ENCODE measurements at regions not wholly inside any gene's neighbourhood (a gene's known extent, or its start where the extent isn't known, plus 50 kb on each side); places are given as distances from the start of the nearest gene placed in this dataset.

DNA sequence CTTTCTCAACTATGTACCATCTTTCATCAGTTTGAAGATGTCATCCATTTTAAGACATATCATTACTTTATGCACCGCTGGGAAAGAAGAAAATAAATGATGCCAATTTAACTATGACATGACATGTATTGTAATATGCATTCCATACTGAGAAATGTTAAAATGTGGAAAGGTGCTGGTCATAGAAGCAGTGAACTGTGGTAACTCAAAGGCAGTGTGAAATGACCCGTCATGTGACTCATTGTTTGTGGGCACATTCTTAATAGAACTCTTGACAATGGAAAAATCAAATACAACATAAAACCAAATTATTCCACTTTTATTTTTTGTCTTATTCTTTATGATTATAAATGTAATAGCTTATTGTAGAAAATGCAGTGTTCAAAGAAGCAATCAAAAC, 455.0 kb upstream of the ST6GAL2 start:
- Histone ChIP-seq H3K4me3 (replicated peaks in 1 of 3; ENCODE audit: low read depth in 2 of 3, low read length in 3 of 3) (no peak overlapping the region), H4K20me1 (ENCODE audit: insufficient read depth, low read length) (no peaks in the 10 kb centered on the region), H3K4me1 (ENCODE audit: control insufficient read depth in 1 of 2, insufficient read depth in 2 of 2, low read length in 2 of 2) (no peaks in the 10 kb centered on the region), H3K9ac (ENCODE audit: insufficient read depth, low read length, poor library complexity, severe bottlenecking) (no peak overlapping the region), H3K4me2 (replicated peaks; ENCODE audit: extremely low read depth, low read length, poor library complexity, severe bottlenecking) (no peak overlapping the region), H3K9me3 (replicated peaks in 1 of 2; ENCODE audit: control insufficient read depth in 1 of 2, insufficient read depth in 1 of 2, low read length in 2 of 2) (peaks cover 3 to 14% of the 10 kb centered on the region in 2 donors), H3K27me3 (ENCODE audit: control insufficient read depth in 2 of 2, insufficient read depth in 2 of 2, low read length in 2 of 2) (no peaks in the 10 kb centered on the region), H3K79me2 (ENCODE audit: insufficient read depth, low read length) (no peaks in the 10 kb centered on the region), H3K27ac (ENCODE audit: low read depth in 1 of 2, low read length in 2 of 2) (no peak overlapping the region), H2AFZ (ENCODE audit: insufficient read depth, low read depth, low read length, poor library complexity, severe bottlenecking) (no peak overlapping the region), H3K36me3 (replicated peaks in 1 of 2; ENCODE audit: control insufficient read depth in 1 of 2, insufficient read depth in 2 of 2, low read length in 2 of 2) (no peaks in the 10 kb centered on the region)
- H3K9me3 Mint-ChIP-seq: peaks cover 0 to 13% (median 6%) of the 10 kb centered on the region in 7 donors
- intact Hi-C loops (cut with micrococcal nuclease): no loop called here
- H3K27ac Mint-ChIP-seq: no peak overlapping the region
- no peaks in the 10 kb centered on the region for H3K36me3 Mint-ChIP-seq
- no peak for DNase-seq
- no CpG with 5 or more reads among the region's 2 CpGs for whole genome bisulfite sequencing (ENCODE audit: insufficient coverage)
- H3K27me3 Mint-ChIP-seq (ENCODE audit: low read depth in 3 of 3): no peaks in the 10 kb centered on the region
- no peak for TF ChIP-seq CTCF (IDR thresholded peaks at IDR 0.05)
- no peaks in the 10 kb centered on the region for H3K4me1 Mint-ChIP-seq
- H3K4me3 Mint-ChIP-seq: no peak overlapping the region

DNA sequence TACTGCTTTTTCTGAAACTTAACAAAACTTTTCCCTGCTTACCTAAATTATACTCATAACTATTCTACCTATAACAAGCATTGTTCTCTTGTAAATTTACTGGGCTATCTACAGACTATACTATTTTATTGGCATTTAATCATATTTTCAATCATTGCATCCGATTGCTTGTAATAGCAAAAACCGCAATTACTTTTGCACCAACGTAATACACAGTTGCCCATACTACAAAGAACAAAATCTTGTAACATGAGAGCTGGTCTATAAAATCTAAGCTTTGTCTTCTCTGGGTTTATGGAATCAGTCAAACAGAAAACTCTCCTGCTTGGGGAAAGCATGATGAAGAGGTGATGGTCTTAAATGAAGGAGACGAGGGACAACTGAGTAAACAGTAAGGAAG, 463.4 kb upstream of the ST6GAL2 start:
- no CpG with 5 or more reads among the region's 4 CpGs for WGBS (ENCODE audit: insufficient coverage)
- no peak overlapping the region for H2AFZ ChIP-seq (ENCODE audit: insufficient read depth, low read depth, low read length, poor library complexity, severe bottlenecking)
- H3K9me3 Mint-ChIP-seq: peaks cover 2 to 15% (median 12%) of the 10 kb centered on the region in 7 donors
- H3K4me1 Mint-ChIP-seq: no peaks in the 10 kb centered on the region
- no peaks in the 10 kb centered on the region for H4K20me1 ChIP-seq (ENCODE audit: insufficient read depth, low read length)
- peaks cover 5 to 9% of the 10 kb centered on the region in 2 donors for H3K9me3 ChIP-seq (replicated peaks in 1 of 2; ENCODE audit: control insufficient read depth in 1 of 2, insufficient read depth in 1 of 2, low read length in 2 of 2)
- no peaks in the 10 kb centered on the region for H3K27me3 ChIP-seq (ENCODE audit: control insufficient read depth in 2 of 2, insufficient read depth in 2 of 2, low read length in 2 of 2)
- H3K4me2 ChIP-seq (replicated peaks; ENCODE audit: extremely low read depth, low read length, poor library complexity, severe bottlenecking): no peak overlapping the region
- no peak overlapping the region for H3K27ac ChIP-seq (ENCODE audit: low read depth in 1 of 2, low read length in 2 of 2)
- intact Hi-C loops (cut with micrococcal nuclease): no loop called here
- DNase-seq: no peak
- TF ChIP-seq CTCF (IDR thresholded peaks at IDR 0.05): no peak
- peaks cover 0 to 2% (median 0%) of the 10 kb centered on the region in 3 donors for H3K27me3 Mint-ChIP-seq (ENCODE audit: low read depth in 3 of 3)
- no peak overlapping the region for H3K4me3 ChIP-seq (replicated peaks in 1 of 3; ENCODE audit: low read depth in 2 of 3, low read length in 3 of 3)
- H3K4me1 ChIP-seq (ENCODE audit: control insufficient read depth in 1 of 2, insufficient read depth in 2 of 2, low read length in 2 of 2): no peaks in the 10 kb centered on the region
- H3K36me3 Mint-ChIP-seq: no peaks in the 10 kb centered on the region
- no peaks in the 10 kb centered on the region for H3K79me2 ChIP-seq (ENCODE audit: insufficient read depth, low read length)
- no peak overlapping the region for H3K27ac Mint-ChIP-seq
- H3K9ac ChIP-seq (ENCODE audit: insufficient read depth, low read length, poor library complexity, severe bottlenecking): no peak overlapping the region
- no peak overlapping the region for H3K4me3 Mint-ChIP-seq
- no peaks in the 10 kb centered on the region for H3K36me3 ChIP-seq (replicated peaks in 1 of 2; ENCODE audit: control insufficient read depth in 1 of 2, insufficient read depth in 2 of 2, low read length in 2 of 2)

Data from CD14-positive monocyte (primary cell).